C4-2B (cell line): ENCODE measurements at regions not wholly inside any gene's neighbourhood (a gene's known extent, or its start where the extent isn't known, plus 50 kb on each side); places are given as distances from the start of the nearest gene placed in this dataset.

Source experiments
- H3K27ac ChIP-seq: fragments of 450-650 bp; 2 replicates; pipeline ENCODE4 v1.5.1; 2017
- CTCF ChIP-seq: fragments of 450-650 bp; conservative IDR thresholded peaks from 2 replicates; pipeline ENCODE4 v1.5.1; 2017; ENCODE audit warnings: mild to moderate bottlenecking
- ZFX ChIP-seq: fragments of 450-650 bp; IDR thresholded peaks from 2 replicates; pipeline ENCODE4 v1.6.1; 2017

- 0 out of 2 replicates have a peak, but pooled peaks have one; percentile 8 for TF ChIP-seq CTCF
- TF ChIP-seq ZFX: no peak
- no peak overlapping the region for H3K27ac ChIP-seq
These were observed 381.1 kb downstream of the TFEC start for GRCh38 chr7:115649429-115649828.

- TF ChIP-seq CTCF: no peak
- no peak for TF ChIP-seq ZFX
- no peak overlapping the region for H3K27ac ChIP-seq
These were observed 382.9 kb downstream of the TFEC start for GRCh38 chr7:115647712-115648111.

- no peak overlapping the region for H3K27ac ChIP-seq
These were observed 388.4 kb downstream of the TFEC start for GRCh38 chr7:115642194-115642593.

GRCh38 chr7:115638853-115639252 lies 391.7 kb downstream of the TFEC start:
- no peak overlapping the region for H3K27ac ChIP-seq
- TF ChIP-seq ZFX (no peak), CTCF (no peak)

More at GRCh38 chr7:115642194-115642593, 388.4 kb downstream of the TFEC start:
- TF ChIP-seq CTCF (no peak), ZFX (no peak)

- no peak overlapping the region for H3K27ac ChIP-seq
- no peak for TF ChIP-seq CTCF
- no peak for TF ChIP-seq ZFX
These were observed 393.4 kb downstream of the TFEC start for GRCh38 chr7:115637128-115637527.

- TF ChIP-seq CTCF (no peak), ZFX (no peak)
- H3K27ac ChIP-seq: no peak overlapping the region
These were observed 394.7 kb downstream of the TFEC start for GRCh38 chr7:115635876-115636275.

GRCh38 chr7:115635376-115635775 lies 395.2 kb downstream of the TFEC start:
- TF ChIP-seq CTCF (no peak), ZFX (no peak)
- H3K27ac ChIP-seq: no peak overlapping the region
